GM12878 (cell line): ENCODE measurements at regions not wholly inside any gene's neighbourhood (a gene's known extent, or its start where the extent isn't known, plus 50 kb on each side); places are given as distances from the start of the nearest gene placed in this dataset.

Experiments used
- ATAC-seq: fragments of 200-7000 bp; cut with Tn5 transposase; 3 replicates; pipeline ENCODE4 v1.9.1; 2020; ENCODE audit warnings: mild to moderate bottlenecking, moderate library complexity
- BruUV-seq: library from RNA; stranded (reverse); fragments of 400-500 nt; replicated peaks from 2 replicates; lab custom pipeline; 2021; lab: Mats Ljungman, UMichigan
- CTCF ChIA-PET: fragments of 300-600 bp; sonication (Branson Sonifier 250); formaldehyde crosslinking; extraction: SDS; loops from one replicate; lab custom pipeline; 2021; ENCODE audit warnings: inconsistent platforms; lab: Yijun Ruan, JAX
- POLR2A ChIA-PET: fragments of 350-600 bp; formaldehyde crosslinking; extraction: SDS; loops from one replicate; lab custom pipeline; 2021; ENCODE audit warnings: inconsistent platforms; lab: Charles Lee
- RAD21 ChIA-PET: fragments of 300-600 bp; sonication (Branson Sonifier 250); formaldehyde crosslinking; loops from one replicate; lab custom pipeline; 2023; ENCODE audit warnings: antibody characterized with exemption; ENCODE audit not compliant: unreplicated experiment; lab: Charles Lee
- SMC1A ChIA-PET: fragments of 300-600 bp; sonication (Branson Sonifier 250); formaldehyde crosslinking; loops from one replicate; lab custom pipeline; 2023; ENCODE audit not compliant: unreplicated experiment, uncharacterized antibody; lab: Charles Lee
- DNase-seq: peaks from one replicate; pipeline ENCODE4 v3.0.0-alpha.2; 2011; ENCODE audit warnings: low read depth, low spot score
- FAIRE-seq: peaks from 3 replicates; lab custom pipeline; 2011; peaks lifted over from hg19 to GRCh38; lab: Jason Lieb, UNC
- H2AFZ ChIP-seq: 2 replicates; pipeline ENCODE4 v1.6.0; 2011; ENCODE audit warnings: low read depth, low read length, control low read depth; ENCODE audit not compliant: control insufficient read depth
- H3K27ac ChIP-seq: 2 replicates; pipeline ENCODE4 v1.5.1; 2011; ENCODE audit warnings: control low read depth; ENCODE audit not compliant: control insufficient read depth, insufficient read depth
- H3K27me3 ChIP-seq, 2 experiments: replicated peaks in 1 of 2; 2 replicates each; pipeline versions ENCODE4 v1.6.0 to v1.6.1; 2011; ENCODE audit warnings: low read length in 1 of 2; ENCODE audit not compliant: control insufficient read depth in 2 of 2, insufficient read depth in 2 of 2
- H3K36me3 ChIP-seq, 2 experiments: 2 replicates each; pipeline ENCODE4 v1.5.1; 2011; ENCODE audit warnings: low read length in 1 of 2; ENCODE audit not compliant: control insufficient read depth in 2 of 2, insufficient read depth in 2 of 2
- H3K4me1 ChIP-seq: 2 replicates; pipeline ENCODE4 v1.6.1; 2011; ENCODE audit warnings: mild to moderate bottlenecking, low read length, moderate library complexity, mixed read lengths; ENCODE audit not compliant: control insufficient read depth, insufficient read depth
- H3K4me2 ChIP-seq: 2 replicates; pipeline ENCODE4 v1.6.0; 2011; ENCODE audit warnings: control low read depth; ENCODE audit not compliant: control insufficient read depth, insufficient read depth
- H3K4me3 ChIP-seq: fragments of 200-600 bp; sonication (generic); 2 replicates; pipeline ENCODE4 v1.5.1; 2016
- H3K79me2 ChIP-seq: 2 replicates; pipeline ENCODE4 v1.6.0; 2011; ENCODE audit warnings: low read length; ENCODE audit not compliant: control insufficient read depth, insufficient read depth
- H3K9ac ChIP-seq: 2 replicates; pipeline ENCODE4 v1.8.0; 2011; ENCODE audit warnings: low read length, control low read depth, mixed read lengths; ENCODE audit not compliant: control insufficient read depth, insufficient read depth
- H3K9me3 ChIP-seq: replicated peaks from 3 replicates; pipeline ENCODE4 v1.5.1; 2011; ENCODE audit warnings: mild to moderate bottlenecking, low read length; ENCODE audit not compliant: control insufficient read depth, insufficient read depth
- H4K20me1 ChIP-seq: 2 replicates; pipeline ENCODE4 v1.6.0; 2011; ENCODE audit not compliant: control insufficient read depth, insufficient read depth
- BCL11A ChIP-seq: IDR thresholded peaks from 2 replicates; pipeline ENCODE4 v1.6.1; 2011; ENCODE audit warnings: low read depth, low read length
- BHLHE40 ChIP-seq, 2 experiments: fragments of 450-650 bp in 1 of 2; IDR thresholded peaks; 2 replicates each; pipeline ENCODE4 v1.6.1; 2011 to 2017; ENCODE audit warnings: low read depth in 2 of 2, borderline replicate concordance in 1 of 2, improper control_type of control experiment in 1 of 2, low read length in 1 of 2, mild to moderate bottlenecking in 1 of 2
- KAT2A ChIP-seq: conservative IDR thresholded peaks from 2 replicates; pipeline ENCODE4 v1.6.1; 2011; ENCODE audit warnings: low read depth, low read length; ENCODE audit not compliant: control insufficient read depth
- KDM1A ChIP-seq: fragments of 200-600 bp; sonication (generic); IDR thresholded peaks from 2 replicates; pipeline ENCODE4 v1.6.1; 2016; ENCODE audit warnings: borderline replicate concordance
- PAX8 ChIP-seq: fragments of 450-650 bp; IDR thresholded peaks from 2 replicates; pipeline ENCODE4 v1.6.1; 2017; ENCODE audit warnings: mild to moderate bottlenecking, moderate library complexity
- RBBP5 ChIP-seq: fragments of 200-600 bp; sonication (generic); conservative IDR thresholded peaks from 2 replicates; pipeline ENCODE4 v1.6.1; 2016
- RELA ChIP-seq: fragments of 450-650 bp; IDR thresholded peaks from 2 replicates; pipeline ENCODE4 v1.8.0; 2014; ENCODE audit warnings: borderline replicate concordance; ENCODE audit not compliant: partially characterized antibody
- RFX5 ChIP-seq: IDR thresholded peaks from 2 replicates; pipeline ENCODE4 v1.6.1; 2011; ENCODE audit warnings: low read depth, low read length, improper control_type of control experiment
- SIN3A ChIP-seq: IDR thresholded peaks from 2 replicates; pipeline ENCODE4 v1.6.1; 2012; ENCODE audit warnings: low read depth, low read length, improper control_type of control experiment
- SMC3 ChIP-seq: IDR thresholded peaks from 2 replicates; pipeline ENCODE4 v1.6.1; 2011; ENCODE audit warnings: low read length, improper control_type of control experiment, borderline replicate concordance
- SREBF1 ChIP-seq: IDR thresholded peaks from 2 replicates; pipeline ENCODE4 v1.6.1; 2012; ENCODE audit warnings: mild to moderate bottlenecking, low read length
- SRF ChIP-seq, 2 experiments: IDR thresholded peaks; 2 replicates each; pipeline ENCODE4 v1.6.1; 2011; ENCODE audit warnings: low read depth in 2 of 2, low read length in 2 of 2, mild to moderate bottlenecking in 1 of 2, moderate library complexity in 1 of 2
- SUZ12 ChIP-seq: fragments of 200-600 bp; sonication (generic); IDR thresholded peaks from one replicate; pipeline ENCODE4 v1.6.1; 2018; ENCODE audit warnings: antibody characterized with exemption, mild to moderate bottlenecking; ENCODE audit not compliant: unreplicated experiment
- TAF1 ChIP-seq: IDR thresholded peaks from 2 replicates; pipeline ENCODE4 v1.6.1; 2011; ENCODE audit warnings: mild to moderate bottlenecking, low read depth, low read length, borderline replicate concordance
- TCF12 ChIP-seq: IDR thresholded peaks from 2 replicates; pipeline ENCODE4 v1.6.1; 2011; ENCODE audit warnings: low read depth, mild to moderate bottlenecking, low read length
- ZSCAN29 ChIP-seq: fragments of 450-650 bp; IDR thresholded peaks from 2 replicates; pipeline ENCODE4 v1.6.1; 2017; ENCODE audit warnings: mild to moderate bottlenecking, moderate library complexity
- WGBS: methylation state at CpG from one replicate; pipeline ENCODE4 v1.1.6; 2016; ENCODE audit warnings: low lambda C conversion rate; ENCODE audit not compliant: insufficient replicate concordance, insufficient coverage; ENCODE audit errors: missing lambda C conversion rate; 5-methylcytosine and 5-hydroxymethylcytosine counted together
- in situ Hi-C: fragments of 300-500 bp; cut with MboI; formaldehyde crosslinking; loops from 9 replicates; pipeline ENCODE4 v1.14.3; 2018; ENCODE audit warnings: mixed read lengths
- intact Hi-C: fragments of 100-400 bp; cut with micrococcal nuclease; formaldehyde crosslinking; loops from one replicate; pipeline ENCODE4 v1.14.2; 2022; ENCODE audit not compliant: unreplicated experiment
- TF ChIP-seq, protein P1 (sequence below): IDR thresholded peaks from 2 replicates; pipeline ENCODE4 v1.6.1; 2011; ENCODE audit warnings: low read depth, mild to moderate bottlenecking, low read length, moderate library complexity, borderline replicate concordance; ENCODE audit errors: extremely low read depth
- TF ChIP-seq, protein P2 (sequence below): IDR thresholded peaks from 2 replicates; pipeline ENCODE4 v1.6.1; 2012; ENCODE audit warnings: low read length, inconsistent platforms

DNA sequence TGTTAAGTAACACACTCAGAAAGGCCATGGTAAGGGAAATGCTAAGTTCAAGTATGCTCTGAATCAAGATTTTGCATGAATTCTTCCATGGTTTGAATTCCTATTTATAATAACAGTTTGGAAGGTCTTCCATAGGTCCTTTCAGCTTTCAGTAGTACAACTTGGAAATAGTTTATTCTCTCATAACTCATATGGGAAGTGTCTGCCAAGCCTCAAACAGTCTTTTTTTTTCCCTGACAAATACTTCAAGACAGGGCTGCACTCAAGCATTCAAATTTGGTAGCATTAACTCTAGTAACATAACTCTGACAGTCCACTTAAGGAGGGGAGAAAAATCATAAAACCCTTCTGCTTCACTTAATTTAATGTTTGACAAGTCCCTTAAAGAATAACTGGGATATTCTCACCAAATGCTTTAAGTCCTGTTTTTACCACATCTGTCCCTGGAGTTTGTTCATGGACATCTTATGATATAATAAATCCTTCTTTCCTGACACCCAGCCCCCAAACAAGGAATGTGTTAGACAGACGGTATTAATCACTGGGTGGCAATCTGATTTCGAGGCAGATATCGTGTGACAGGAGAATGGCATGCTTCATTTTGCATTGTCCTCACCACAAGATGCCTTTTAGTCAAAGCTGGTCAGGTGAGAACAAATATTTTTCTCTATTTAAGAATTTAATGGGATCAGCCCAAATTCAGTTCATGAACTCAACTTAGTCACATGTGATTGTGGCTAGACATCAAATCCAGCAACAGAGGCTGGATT lies 165.7 kb downstream of the BMP4 start:
- WGBS = 71% methylated on average over 3 of the region's 3 CpGs
- Histone ChIP-seq H3K4me1 (no peaks in the 10 kb centered on the region), H3K4me2 (no peak overlapping the region), H3K79me2 (no peaks in the 10 kb centered on the region), H3K9me3 (no peaks in the 10 kb centered on the region), H3K9ac (no peak overlapping the region), H4K20me1 (no peaks in the 10 kb centered on the region), H3K27ac (no peak overlapping the region), H3K4me3 (no peak overlapping the region), H3K36me3 (no peaks in the 10 kb centered on the region), H3K27me3 (no peaks in the 10 kb centered on the region), H2AFZ (no peak overlapping the region)
- DNase-seq = no peak
- intact Hi-C loops = loop anchor here (10.0 kb wide), 1 partner anchor 356 kb away; no protein-coding TSS in a partner anchor
- ChIA-PET POLR2A (no interaction called here), CTCF (interaction anchor here (0.6 kb wide), 1 partner anchor 1322 kb away, joined by 6 read pairs; no protein-coding TSS in a partner anchor), SMC1A (no interaction called here), RAD21 (no interaction called here)
- in situ Hi-C loops = no loop called here
- no peak for FAIRE-seq
- no peak for TF ChIP-seq TCF12
- TF ChIP-seq, protein P1, sequence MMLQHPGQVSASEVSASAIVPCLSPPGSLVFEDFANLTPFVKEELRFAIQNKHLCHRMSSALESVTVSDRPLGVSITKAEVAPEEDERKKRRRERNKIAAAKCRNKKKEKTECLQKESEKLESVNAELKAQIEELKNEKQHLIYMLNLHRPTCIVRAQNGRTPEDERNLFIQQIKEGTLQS = no peak
- TF ChIP-seq SRF (IDR thresholded peaks at IDR 0.05; ENCODE audit: low read depth in 2 of 2, low read length in 2 of 2) = no peak
- TF ChIP-seq, protein P2, sequence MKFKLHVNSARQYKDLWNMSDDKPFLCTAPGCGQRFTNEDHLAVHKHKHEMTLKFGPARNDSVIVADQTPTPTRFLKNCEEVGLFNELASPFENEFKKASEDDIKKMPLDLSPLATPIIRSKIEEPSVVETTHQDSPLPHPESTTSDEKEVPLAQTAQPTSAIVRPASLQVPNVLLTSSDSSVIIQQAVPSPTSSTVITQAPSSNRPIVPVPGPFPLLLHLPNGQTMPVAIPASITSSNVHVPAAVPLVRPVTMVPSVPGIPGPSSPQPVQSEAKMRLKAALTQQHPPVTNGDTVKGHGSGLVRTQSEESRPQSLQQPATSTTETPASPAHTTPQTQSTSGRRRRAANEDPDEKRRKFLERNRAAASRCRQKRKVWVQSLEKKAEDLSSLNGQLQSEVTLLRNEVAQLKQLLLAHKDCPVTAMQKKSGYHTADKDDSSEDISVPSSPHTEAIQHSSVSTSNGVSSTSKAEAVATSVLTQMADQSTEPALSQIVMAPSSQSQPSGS = no peak
- TF ChIP-seq TAF1 = no peak
- no peak for TF ChIP-seq KAT2A
- no peak for TF ChIP-seq ZSCAN29
- TF ChIP-seq SMC3 = no peak
- no peak for TF ChIP-seq BCL11A
- no peak for TF ChIP-seq SUZ12
- no peak for TF ChIP-seq SREBF1
- no peak for TF ChIP-seq SIN3A
- TF ChIP-seq KDM1A = no peak
- no peak for TF ChIP-seq RBBP5
- no peak for TF ChIP-seq PAX8
- TF ChIP-seq RELA = no peak
- TF ChIP-seq RFX5 = no peak
- TF ChIP-seq BHLHE40 (IDR thresholded peaks at IDR 0.05; ENCODE audit: borderline replicate concordance in 1 of 2, low read depth in 2 of 2, low read length in 1 of 2) = no peak
- no peak for ATAC-seq
- no TSS peak for BruUV-seq
